ENCODE measurements at regions not wholly inside any gene's neighbourhood (a gene's known extent, or its start where the extent isn't known, plus 50 kb on each side); places are given as distances from the start of the nearest gene placed in this dataset.

DNA sequence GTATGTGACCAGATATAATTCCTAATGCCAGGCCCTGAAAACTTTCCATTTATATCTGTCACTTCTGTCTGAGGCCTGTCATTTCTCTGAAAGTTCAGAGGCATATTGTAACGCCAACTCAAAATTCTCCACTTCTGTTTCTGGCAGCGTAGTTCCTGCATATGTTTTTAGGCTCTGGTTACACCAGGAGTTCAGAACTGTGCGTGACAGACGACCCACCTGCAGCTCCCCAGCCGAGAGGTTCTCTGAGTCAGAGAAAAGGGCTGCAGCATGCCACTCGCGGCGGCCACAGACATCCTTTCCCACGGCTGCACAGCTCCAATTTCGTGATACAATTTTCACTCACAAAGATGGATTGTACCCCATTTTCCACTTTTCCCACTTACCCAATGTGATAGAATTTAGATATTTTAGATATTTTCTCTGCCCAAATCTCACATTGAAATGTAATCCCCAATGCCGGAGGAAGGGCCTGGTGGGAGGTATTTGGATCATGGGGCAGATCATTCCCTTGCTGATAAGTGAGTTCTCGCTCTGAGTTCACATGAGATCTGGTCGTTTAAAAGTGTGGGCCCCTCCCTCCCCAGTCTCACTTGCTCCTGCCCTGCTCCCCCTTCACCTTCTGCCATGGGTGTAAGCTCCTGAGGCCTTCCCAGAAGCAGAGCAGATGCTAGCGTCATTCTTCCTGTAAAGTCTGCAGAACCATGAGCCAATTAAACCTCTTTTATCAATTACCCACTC, 308.1 kb downstream of the LIG4 start:
- H3K4me3 ChIP-seq (ENCODE audit: low read depth, low read length): no peak overlapping the region
- TF ChIP-seq, protein P1, sequence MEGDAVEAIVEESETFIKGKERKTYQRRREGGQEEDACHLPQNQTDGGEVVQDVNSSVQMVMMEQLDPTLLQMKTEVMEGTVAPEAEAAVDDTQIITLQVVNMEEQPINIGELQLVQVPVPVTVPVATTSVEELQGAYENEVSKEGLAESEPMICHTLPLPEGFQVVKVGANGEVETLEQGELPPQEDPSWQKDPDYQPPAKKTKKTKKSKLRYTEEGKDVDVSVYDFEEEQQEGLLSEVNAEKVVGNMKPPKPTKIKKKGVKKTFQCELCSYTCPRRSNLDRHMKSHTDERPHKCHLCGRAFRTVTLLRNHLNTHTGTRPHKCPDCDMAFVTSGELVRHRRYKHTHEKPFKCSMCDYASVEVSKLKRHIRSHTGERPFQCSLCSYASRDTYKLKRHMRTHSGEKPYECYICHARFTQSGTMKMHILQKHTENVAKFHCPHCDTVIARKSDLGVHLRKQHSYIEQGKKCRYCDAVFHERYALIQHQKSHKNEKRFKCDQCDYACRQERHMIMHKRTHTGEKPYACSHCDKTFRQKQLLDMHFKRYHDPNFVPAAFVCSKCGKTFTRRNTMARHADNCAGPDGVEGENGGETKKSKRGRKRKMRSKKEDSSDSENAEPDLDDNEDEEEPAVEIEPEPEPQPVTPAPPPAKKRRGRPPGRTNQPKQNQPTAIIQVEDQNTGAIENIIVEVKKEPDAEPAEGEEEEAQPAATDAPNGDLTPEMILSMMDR (conservative IDR thresholded peaks at IDR 0.05; ENCODE audit: low read depth, low read length): no peak
- DNase-seq (ENCODE audit: low read depth): no peak

DNA sequence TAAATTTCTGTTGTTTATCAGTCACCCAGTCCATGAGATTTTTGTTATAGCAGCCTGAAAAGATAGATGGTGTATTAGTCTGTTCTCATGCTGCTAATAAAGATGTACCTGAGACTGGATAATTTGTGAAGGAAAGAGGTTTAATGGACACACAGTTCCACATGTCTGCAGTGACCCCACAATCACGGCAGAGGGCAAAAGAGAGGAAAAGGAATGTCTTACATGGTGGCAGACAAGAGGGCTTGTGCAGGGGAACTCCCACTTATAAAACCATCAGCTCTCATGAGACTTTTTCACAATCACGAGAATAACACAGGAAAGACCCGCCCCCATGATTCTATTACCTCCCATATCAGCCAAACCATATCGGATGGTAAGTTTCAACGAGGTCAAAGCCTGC, 309.2 kb downstream of the LIG4 start:
- no peak for DNase-seq (ENCODE audit: low read depth)
- TF ChIP-seq, protein P1 (conservative IDR thresholded peaks at IDR 0.05; ENCODE audit: low read depth, low read length): no peak

DNA sequence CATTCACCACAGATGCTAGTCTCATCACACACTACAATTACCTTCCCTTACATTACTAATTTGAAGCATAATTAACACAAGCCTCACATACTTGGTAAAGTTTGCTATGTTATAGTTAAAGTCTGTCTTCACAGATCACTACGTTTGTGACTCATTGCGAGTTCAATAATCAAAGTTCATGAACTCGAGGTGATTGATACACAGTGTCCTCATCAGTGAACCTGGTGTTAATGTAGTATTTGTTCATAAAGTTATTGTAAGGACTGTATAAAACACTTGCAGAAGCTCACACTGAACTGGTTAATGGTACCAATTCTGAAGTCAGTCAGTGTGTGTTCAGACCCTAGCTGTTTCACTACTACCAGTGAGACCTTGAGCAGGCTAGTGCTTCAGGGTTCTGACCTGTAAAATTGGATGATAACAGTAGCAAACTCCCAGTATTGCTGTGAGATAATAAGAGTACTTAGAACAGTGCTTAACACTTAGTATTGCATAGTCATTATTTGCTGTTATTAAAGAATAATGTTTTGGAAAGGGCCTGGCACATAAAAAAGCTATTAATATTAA, 313.3 kb downstream of the LIG4 start:
- DNase-seq (ENCODE audit: low read depth): no peak
- H3K4me3 ChIP-seq (ENCODE audit: low read depth, low read length): no peak overlapping the region
- TF ChIP-seq, protein P1 (conservative IDR thresholded peaks at IDR 0.05; ENCODE audit: low read depth, low read length): no peak

More for the DNA sequence above, 309.2 kb downstream of the LIG4 start:
- no peak overlapping the region for H3K4me3 ChIP-seq (ENCODE audit: low read depth, low read length)

DNA sequence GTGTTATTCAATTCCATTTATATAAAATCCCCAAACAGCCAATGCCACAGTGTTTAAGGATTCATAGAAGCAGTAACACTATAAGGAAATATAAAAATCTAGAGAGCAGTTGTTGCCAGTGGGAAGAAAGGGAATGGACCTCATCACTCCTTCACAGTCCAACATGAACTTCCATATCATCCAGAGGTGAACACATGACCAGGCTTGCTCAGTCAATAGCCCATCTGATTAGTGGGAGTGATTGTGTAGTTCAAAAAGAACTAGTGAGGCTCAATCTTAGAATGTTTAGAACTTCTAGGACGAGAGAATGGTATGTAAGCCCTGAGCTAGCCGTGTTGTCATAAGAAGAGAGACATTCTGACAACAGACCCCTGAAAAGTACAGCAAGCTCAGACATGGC, 314.1 kb downstream of the LIG4 start:
- no peak for DNase-seq (ENCODE audit: low read depth)
- no peak overlapping the region for H3K4me3 ChIP-seq (ENCODE audit: low read depth, low read length)
- TF ChIP-seq, protein P1 (conservative IDR thresholded peaks at IDR 0.05; ENCODE audit: low read depth, low read length): no peak

DNA sequence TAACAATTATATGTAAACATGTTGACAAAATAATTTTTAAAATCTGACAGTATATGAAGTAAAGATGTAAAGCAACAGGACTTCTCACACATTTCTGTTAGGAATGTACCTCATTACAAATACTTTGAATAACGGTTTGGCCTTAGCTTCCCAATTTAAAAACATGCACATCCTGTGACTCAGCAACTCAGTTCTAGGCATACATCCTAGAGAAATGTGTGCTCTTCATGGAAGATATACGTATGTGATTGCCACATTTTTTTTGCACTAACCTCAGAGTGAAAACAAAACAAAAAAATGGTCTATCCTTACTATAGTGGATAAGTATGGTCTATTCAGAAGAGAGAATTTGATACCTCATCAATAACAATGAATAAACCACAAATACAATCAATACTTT, 314.6 kb downstream of the LIG4 start:
- TF ChIP-seq, protein P1 (conservative IDR thresholded peaks at IDR 0.05; ENCODE audit: low read depth, low read length): no peak
- DNase-seq (ENCODE audit: low read depth): no peak

DNA sequence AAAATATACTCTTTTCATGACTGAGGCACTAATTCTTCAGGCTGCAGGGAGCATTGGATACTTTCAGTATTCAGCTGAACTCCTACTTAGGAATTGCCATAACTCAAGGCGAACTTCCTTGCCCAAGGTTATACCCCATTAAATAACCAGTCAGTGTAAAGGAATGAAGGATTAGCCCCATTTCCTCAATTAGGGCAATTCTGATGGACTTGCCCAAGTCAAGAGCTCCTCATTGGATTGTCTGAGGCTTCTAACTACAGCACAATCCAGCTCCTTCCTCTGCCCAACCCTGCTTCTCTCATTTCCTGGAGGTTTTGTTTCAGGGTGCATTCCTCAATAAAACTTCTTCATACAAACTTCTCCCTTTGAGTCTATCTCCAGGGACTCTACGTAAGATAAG, 329.2 kb downstream of the LIG4 start:
- TF ChIP-seq, protein P1 (conservative IDR thresholded peaks at IDR 0.05; ENCODE audit: low read depth, low read length): no peak
- no peak for DNase-seq (ENCODE audit: low read depth)

More for the DNA sequence above, 314.6 kb downstream of the LIG4 start:
- H3K4me3 ChIP-seq (ENCODE audit: low read depth, low read length): no peak overlapping the region

DNA sequence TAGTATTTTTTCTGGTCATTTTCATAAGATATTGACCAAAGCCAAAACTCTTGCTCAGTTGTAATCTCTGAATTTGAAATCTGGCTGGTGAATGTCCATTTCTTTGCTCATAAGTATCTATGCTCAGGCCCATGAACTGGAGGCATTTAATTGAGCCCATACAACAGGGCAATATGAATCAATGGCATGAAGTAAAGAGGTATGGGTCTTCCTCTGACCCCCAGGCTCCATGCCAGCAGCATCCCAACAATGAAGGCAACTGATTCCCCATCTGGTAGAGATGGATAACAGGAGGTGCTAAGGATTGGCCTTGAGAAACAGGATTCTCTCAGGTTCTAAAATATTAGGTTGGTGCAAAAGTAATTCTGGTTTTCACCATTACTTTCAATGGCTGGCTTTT, 330.8 kb downstream of the LIG4 start:
- no peak overlapping the region for H3K4me3 ChIP-seq (ENCODE audit: low read depth, low read length)
- TF ChIP-seq, protein P1 (conservative IDR thresholded peaks at IDR 0.05; ENCODE audit: low read depth, low read length): no peak
- DNase-seq (ENCODE audit: low read depth): no peak

More for the DNA sequence above, 329.2 kb downstream of the LIG4 start:
- H3K4me3 ChIP-seq (ENCODE audit: low read depth, low read length): no peak overlapping the region
